ENCODE measurements at regions not wholly inside any gene's neighbourhood (a gene's known extent, or its start where the extent isn't known, plus 50 kb on each side); places are given as distances from the start of the nearest gene placed in this dataset.

DNA sequence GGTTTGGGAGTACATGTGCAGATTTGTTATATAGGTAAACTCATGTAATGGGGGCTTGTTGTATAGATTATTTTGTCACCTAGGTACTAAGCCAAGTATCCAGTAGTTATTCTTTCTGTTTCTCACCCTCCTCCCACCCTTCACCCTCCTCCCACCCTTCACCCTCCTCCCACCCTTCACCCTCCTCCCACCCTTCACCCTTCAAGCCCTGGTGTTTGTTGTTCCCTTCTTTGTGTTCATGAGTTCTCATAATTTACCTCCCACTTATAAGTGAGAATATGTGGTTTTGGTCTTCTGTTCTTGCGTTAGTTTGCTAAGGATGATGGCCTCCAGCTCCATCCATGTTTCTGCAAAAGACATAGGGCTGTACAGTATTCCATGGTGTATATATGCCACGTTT is 58.7 kb upstream of the OR10AD1 start:
- no peak overlapping the region for H3K27ac ChIP-seq
- WGBS, 2 donors: 55 to 70% methylated on average over 2 of the region's 2 CpGs
- no peaks in the 10 kb centered on the region for H3K36me3 ChIP-seq
- no peaks in the 10 kb centered on the region for H3K4me1 ChIP-seq
- TF ChIP-seq EP300 (IDR thresholded peaks at IDR 0.05) (no peak), POLR2A (IDR thresholded peaks at IDR 0.05) (no peak), CTCF (IDR thresholded peaks at IDR 0.05) (no peak)
- H3K4me3 ChIP-seq: no peak overlapping the region
- no peak for DNase-seq (ENCODE audit: low spot score in 2 of 2)
- no peaks in the 10 kb centered on the region for H3K9me3 ChIP-seq
- H3K27me3 ChIP-seq: no peaks in the 10 kb centered on the region
